Panc1 (cell line): ENCODE measurements at regions not wholly inside any gene's neighbourhood (a gene's known extent, or its start where the extent isn't known, plus 50 kb on each side); places are given as distances from the start of the nearest gene placed in this dataset.

Experiments used
- ATAC-seq: fragments of 200-7000 bp; cut with Tn5 transposase; 2 replicates; pipeline ENCODE4 v1.9.1; 2020; ENCODE audit warnings: mild to moderate bottlenecking, moderate library complexity
- BruUV-seq: library from RNA; stranded (reverse); fragments of 400-500 nt; replicated peaks from 2 replicates; lab custom pipeline; 2021; lab: Mats Ljungman, UMichigan
- CTCF ChIA-PET: fragments of 300-600 bp; sonication (Branson Sonifier 250); formaldehyde crosslinking; loops from one replicate; lab custom pipeline; 2022; ENCODE audit warnings: antibody characterized with exemption; lab: Charles Lee
- POLR2A ChIA-PET: fragments of 300-600 bp; sonication (Branson Sonifier 250); formaldehyde crosslinking; loops from one replicate; lab custom pipeline; 2022; ENCODE audit warnings: antibody characterized with exemption; lab: Charles Lee
- DNase-seq: peaks from one replicate; pipeline ENCODE4 v3.0.0-alpha.2; 2010; ENCODE audit warnings: low read depth, low spot score
- H3K27ac ChIP-seq: 2 replicates; pipeline ENCODE4 v1.5.1; 2011; ENCODE audit warnings: mild to moderate bottlenecking, low read length, inconsistent platforms
- H3K27me3 ChIP-seq: fragments of 200-500 bp; sonication (Bioruptor generic); 2 replicates; pipeline ENCODE4 v1.6.0; 2014; ENCODE audit warnings: low read length, inconsistent platforms; ENCODE audit not compliant: control insufficient read depth, insufficient read depth
- H3K36me3 ChIP-seq: fragments of 200-500 bp; sonication (Bioruptor generic); 2 replicates; pipeline ENCODE4 v1.5.1; 2014; ENCODE audit warnings: inconsistent platforms, mild to moderate bottlenecking, low read length, moderate library complexity; ENCODE audit not compliant: control insufficient read depth, insufficient read depth
- H3K4me1 ChIP-seq: 2 replicates; pipeline ENCODE4 v1.5.1; 2011; ENCODE audit warnings: inconsistent platforms, mild to moderate bottlenecking, low read length, moderate library complexity; ENCODE audit not compliant: control insufficient read depth, insufficient read depth
- H3K4me3 ChIP-seq, 2 experiments: 2 replicates each; pipeline ENCODE4 v1.5.1; 2011 to 2012; ENCODE audit warnings: low read depth in 2 of 2, low read length in 2 of 2, mild to moderate bottlenecking in 2 of 2, inconsistent platforms in 1 of 2, moderate library complexity in 1 of 2
- H3K9me3 ChIP-seq: fragments of 200-500 bp; sonication (Bioruptor generic); 2 replicates; pipeline ENCODE4 v1.5.1; 2014; ENCODE audit warnings: low read depth, mild to moderate bottlenecking, inconsistent platforms, low read length, moderate library complexity; ENCODE audit not compliant: control insufficient read depth, insufficient read depth
- CTCF ChIP-seq: fragments of 450-650 bp; IDR thresholded peaks from 2 replicates; pipeline ENCODE4 v1.5.1; 2017; ENCODE audit warnings: mild to moderate bottlenecking
- POLR2AphosphoS5 ChIP-seq: IDR thresholded peaks from 2 replicates; pipeline ENCODE4 v1.6.1; 2012; ENCODE audit warnings: mild to moderate bottlenecking, low read depth, low read length, moderate library complexity
- REST ChIP-seq, 2 experiments: IDR thresholded peaks; 2 replicates each; pipeline ENCODE4 v1.6.1; 2011 to 2012; ENCODE audit warnings: low read depth in 2 of 2, control low read depth in 1 of 2, low read length in 1 of 2, mild to moderate bottlenecking in 1 of 2, moderate library complexity in 1 of 2; ENCODE audit not compliant: insufficient read depth in 1 of 2
- SIN3A ChIP-seq: IDR thresholded peaks from 2 replicates; pipeline ENCODE4 v1.6.1; 2012; ENCODE audit warnings: low read depth, mild to moderate bottlenecking, low read length, moderate library complexity, borderline replicate concordance; ENCODE audit not compliant: insufficient read depth
- TCF7L2 ChIP-seq: IDR thresholded peaks from 2 replicates; pipeline ENCODE4 v1.6.1; 2011; ENCODE audit warnings: mild to moderate bottlenecking, low read depth, low read length, inconsistent platforms
- in situ Hi-C: cut with HindIII; loops from 2 replicates; pipeline ENCODE4 v1.10.0; 2016; ENCODE audit warnings: low sequenced_read_pairs, low pct_unique_long_range_greater_than_20kb
- intact Hi-C: fragments of 100-400 bp; cut with micrococcal nuclease; formaldehyde crosslinking; loops from one replicate; pipeline ENCODE4 v1.10.0; 2022; ENCODE audit not compliant: unreplicated experiment

GRCh38 chr17:77383613-77384608, 243.1 kb downstream of the SEC14L1 start:
- Histone ChIP-seq H3K27me3 (no peaks in the 10 kb centered on the region), H3K36me3 (no peaks in the 10 kb centered on the region), H3K4me3 (no peak overlapping the region), H3K9me3 (no peaks in the 10 kb centered on the region), H3K27ac (peak overlapping the region; percentile 31; the same call in 1 of the 2 replicates), H3K4me1 (peaks cover 96% of the 10 kb centered on the region)
- ChIA-PET POLR2A (no interaction called here), CTCF (interaction anchor here (0.7 kb wide), 1 partner anchor 17 kb away, joined by 12 read pairs; no protein-coding TSS in a partner anchor)
- in situ Hi-C loops (no loop called here), intact Hi-C loops (no loop called here)
- ATAC-seq (no peak), DNase-seq (no peak)
- no TSS peak for BruUV-seq
- no peak for TF ChIP-seq SIN3A
- TF ChIP-seq REST (IDR thresholded peaks at IDR 0.05; ENCODE audit: insufficient read depth in 1 of 2, low read depth in 2 of 2, low read length in 1 of 2) = no peak
- no peak for TF ChIP-seq CTCF
- TF ChIP-seq POLR2AphosphoS5 = no peak
- no peak for TF ChIP-seq TCF7L2

GRCh38 chr17:77385750-77386501, 245.2 kb downstream of the SEC14L1 start:
- TF ChIP-seq CTCF = no peak
- TF ChIP-seq POLR2AphosphoS5 = 0 out of 2 replicates have a peak, but pooled peaks have one; percentile 15
- Histone ChIP-seq H3K4me1 (peaks cover 95% of the 10 kb centered on the region), H3K9me3 (no peaks in the 10 kb centered on the region), H3K27me3 (no peaks in the 10 kb centered on the region), H3K4me3 (no peak overlapping the region), H3K36me3 (no peaks in the 10 kb centered on the region), H3K27ac (peak overlapping the region; percentile 72)
- intact Hi-C loops = no loop called here
- in situ Hi-C loops = no loop called here
- no peak for DNase-seq
- ATAC-seq = peak; percentile 8; the same call in 1 of the 2 replicates
- ChIA-PET POLR2A (no interaction called here), CTCF (no interaction called here)
- BruUV-seq = no TSS peak
